Posterior vena cava (tissue), 2 donors: ENCODE measurements at regions not wholly inside any gene's neighbourhood (a gene's known extent, or its start where the extent isn't known, plus 50 kb on each side); places are given as distances from the start of the nearest gene placed in this dataset.
"Not testable (repeated sequence)": the region's sequence is repeated elsewhere in the genome, so short reads cannot be mapped to it uniquely, and the experiment has no call there.

Source experiments
- DNase-seq: peaks from one replicate; pipeline ENCODE4 v3.0.0-alpha.2; 2020; ENCODE audit warnings: low spot score
- intact Hi-C, 2 donors: fragments of 100-400 bp; cut with DNase I; formaldehyde crosslinking; loops; one replicate each; pipeline versions ENCODE4 v1.14.1 to v1.14.2; 2022 to 2023
- donor health status: DM: yes; HTN: yes; CAD: no.
- donor health status: DM: yes; HTN: yes; CAD: no.

- intact Hi-C loops, result no loop called here
- DNase-seq, result no peak
Measured at GRCh38 chr6:97765461-97765860, 482.4 kb upstream of the MMS22L start.

DNA sequence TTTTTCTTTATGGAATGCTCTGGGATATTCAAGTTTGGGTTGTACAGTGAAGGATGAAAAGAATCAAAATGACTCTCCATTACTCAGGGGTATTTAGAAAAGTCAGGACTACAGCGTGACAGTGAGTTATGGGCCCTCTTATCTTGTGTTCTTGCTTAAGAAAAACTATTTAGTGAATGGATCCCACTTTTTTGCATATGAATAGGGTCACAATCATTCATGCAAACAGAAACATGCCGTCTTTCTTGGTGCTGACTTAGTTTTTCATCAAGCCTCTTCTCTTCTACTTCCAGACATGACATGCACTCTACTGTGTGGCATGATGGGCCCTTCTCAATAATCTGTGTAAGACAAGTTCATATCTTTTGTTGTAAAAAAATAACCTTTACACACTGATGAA, 488.4 kb upstream of the MMS22L start:
- intact Hi-C loops, result no loop called here
- DNase-seq, result no peak

GRCh38 chr6:97775012-97775411, 492.0 kb upstream of the MMS22L start:
- DNase-seq, result no peak
- intact Hi-C loops, result no loop called here

DNA sequence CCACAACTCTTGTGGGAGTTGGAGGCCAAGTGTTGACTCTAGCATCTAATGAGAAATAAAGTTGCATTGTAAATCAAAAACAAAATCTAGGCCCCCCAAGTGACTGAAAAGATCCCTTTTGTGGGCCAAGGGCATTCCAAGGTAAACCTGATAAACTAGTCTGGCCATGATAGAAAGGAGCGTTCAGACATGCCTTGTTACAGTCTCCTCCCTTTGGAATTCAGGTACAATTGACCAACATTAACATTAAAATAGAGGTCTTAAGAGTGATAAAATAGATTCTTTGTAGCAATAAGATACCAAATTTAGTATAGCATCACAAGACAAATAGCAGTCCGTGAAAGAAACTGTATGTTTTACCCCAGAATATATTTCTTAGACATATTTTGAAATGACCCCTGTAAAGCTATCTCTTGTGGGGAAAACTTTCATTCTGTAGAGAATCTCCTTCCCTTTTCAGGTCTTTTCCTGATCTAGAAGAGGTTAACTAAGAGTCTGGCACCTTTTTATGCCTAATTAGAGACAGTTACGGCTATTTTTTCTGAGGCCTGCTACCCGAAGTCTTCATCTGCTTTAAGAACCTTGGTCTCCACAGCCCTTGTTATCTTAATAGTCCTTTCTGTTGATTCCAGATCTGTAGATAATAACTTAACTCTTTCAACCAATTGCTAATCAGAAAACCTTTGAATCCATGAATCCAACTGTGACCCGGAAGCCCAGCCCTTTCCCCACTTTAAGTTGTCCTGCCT, 495.4 kb upstream of the MMS22L start:
- intact Hi-C loops, result no loop called here
- no peak for DNase-seq

DNA sequence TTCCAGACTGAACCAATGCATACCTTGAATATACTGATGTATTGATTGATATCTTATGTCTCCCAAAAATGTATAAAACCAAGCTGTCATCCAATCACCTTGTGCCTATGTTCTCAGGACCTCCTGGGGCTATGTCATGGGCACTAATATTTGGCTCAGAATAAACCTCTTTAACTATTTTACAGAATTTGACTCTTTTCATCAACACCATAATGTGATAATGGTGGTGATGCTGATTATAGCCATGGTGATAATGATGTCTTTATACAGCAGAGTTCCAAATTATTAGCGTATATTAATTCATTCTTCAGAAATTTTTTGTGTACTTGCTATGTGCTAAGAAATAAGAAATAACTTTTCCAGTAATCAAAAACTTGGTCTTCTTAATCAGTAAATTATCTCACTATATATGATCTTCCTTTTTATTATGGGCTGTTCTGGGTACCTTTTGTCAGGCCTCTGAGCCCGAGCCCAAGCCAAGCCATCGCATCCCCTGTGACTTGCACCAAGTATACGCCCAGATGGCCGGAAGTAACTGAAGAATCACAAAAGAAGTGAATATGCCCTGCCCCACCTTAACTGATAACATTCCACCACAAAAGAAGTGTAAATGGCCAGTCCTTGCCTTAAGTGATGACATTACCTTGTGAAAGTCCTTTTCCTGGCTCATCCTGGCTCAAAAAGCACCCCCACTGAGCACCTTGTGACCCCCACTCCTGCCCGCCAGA, 496.2 kb upstream of the MMS22L start:
- intact Hi-C loops, DNase-seq: not testable (repeated sequence)

GRCh38 chr6:97790926-97791590, 508.0 kb upstream of the MMS22L start:
- DNase-seq, result no peak
- intact Hi-C loops, result no loop called here

DNA sequence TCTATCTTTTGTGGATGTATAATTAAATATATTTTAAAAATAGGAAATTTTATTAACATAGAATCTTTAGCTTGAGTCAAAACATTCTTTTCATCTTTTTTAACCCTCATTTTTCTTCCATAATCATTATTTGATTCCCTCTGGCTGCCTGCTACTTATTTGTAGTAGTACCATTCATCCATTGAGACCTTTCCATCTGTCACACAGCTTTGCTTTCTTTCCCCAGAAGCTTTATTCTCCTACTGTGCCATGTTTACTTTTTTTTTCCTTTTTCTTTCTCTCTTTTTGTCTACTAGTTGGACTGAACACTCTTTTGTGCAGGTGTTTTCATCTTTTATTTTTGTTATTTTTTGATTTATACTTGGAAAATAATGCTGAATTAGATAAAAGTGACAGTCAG, 522.6 kb upstream of the MMS22L start:
- intact Hi-C loops, result no loop called here
- no peak for DNase-seq

- DNase-seq, result no peak
- intact Hi-C loops, result no loop called here
Measured at GRCh38 chr6:97812940-97813339, 529.9 kb upstream of the MMS22L start.

DNA sequence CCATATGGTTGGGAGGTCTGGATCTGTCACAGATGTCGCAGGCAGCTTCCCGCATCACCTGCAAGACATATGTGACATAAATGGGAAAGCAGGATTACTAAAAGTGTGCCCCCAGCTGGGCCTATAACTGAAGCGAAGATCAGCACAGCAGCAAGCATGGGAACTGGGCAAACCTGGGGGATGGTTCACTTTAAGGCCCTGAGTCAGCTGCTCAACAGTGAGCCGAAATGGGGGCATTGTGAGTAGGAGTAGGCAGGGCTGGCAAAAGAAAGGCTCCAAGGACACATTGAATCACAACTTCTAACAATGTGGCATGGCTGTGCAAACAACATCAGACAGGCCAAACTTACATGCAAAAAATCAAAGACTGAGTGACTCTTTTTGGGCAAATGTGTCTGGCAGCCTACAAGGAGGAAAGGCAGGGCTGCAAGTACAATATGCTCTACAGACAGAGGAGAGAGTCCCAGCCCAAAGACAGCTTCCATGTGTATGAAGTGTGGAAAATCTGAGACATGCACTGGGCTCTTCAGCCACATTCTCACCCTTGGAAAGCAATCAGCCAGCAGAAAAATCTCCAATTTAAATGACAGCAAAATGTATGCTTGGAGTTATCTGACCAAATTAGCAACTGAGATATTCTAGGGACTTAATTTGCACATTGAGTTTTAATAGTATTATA, 531.0 kb upstream of the MMS22L start:
- DNase-seq, result no peak
- intact Hi-C loops, result no loop called here

- intact Hi-C loops, result no loop called here
- no peak for DNase-seq
Measured at GRCh38 chr6:97815301-97815812, 532.3 kb upstream of the MMS22L start.

GRCh38 chr6:97816526-97816925, 533.5 kb upstream of the MMS22L start:
- intact Hi-C loops, result no loop called here
- DNase-seq, result no peak

DNA sequence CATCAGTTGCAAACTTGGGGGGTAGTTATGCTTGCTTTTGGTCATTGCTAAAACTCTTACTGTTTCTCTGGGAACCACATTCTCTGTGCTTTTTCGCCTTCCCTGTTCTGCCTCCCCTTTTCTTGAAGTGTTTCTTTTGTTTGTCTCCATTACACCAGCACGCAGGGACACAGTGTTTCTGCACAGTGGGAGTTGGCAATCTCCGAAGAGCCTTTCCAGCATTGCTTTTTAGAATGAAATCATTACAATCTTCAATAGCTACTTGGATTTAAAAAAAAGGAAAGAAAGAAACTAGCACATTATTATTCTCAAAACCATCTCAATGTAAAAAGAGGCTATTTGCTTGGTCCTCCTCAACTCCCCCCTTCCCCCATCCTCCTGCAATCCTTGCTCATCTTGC, 536.7 kb upstream of the MMS22L start:
- intact Hi-C loops, result no loop called here
- no peak for DNase-seq

DNA sequence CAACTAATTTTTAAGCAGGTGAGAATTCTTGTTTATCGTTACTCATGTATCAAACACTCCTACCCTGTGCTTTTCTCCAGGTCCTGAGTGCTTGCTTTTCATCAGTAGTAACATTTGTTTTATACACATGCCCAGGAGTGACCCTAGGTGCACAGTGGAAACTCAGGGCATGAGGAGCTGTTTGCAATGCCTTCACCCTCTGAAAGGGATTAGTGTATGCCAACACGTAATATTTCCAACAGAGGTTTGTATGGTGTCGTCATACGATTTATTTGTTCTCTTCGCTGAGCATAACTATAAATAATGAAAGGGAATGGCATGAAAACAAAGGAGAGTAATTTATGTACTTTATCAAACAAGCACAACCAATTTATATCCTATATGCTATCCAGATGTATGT, 537.4 kb upstream of the MMS22L start:
- DNase-seq, result no peak
- intact Hi-C loops, result no loop called here

DNA sequence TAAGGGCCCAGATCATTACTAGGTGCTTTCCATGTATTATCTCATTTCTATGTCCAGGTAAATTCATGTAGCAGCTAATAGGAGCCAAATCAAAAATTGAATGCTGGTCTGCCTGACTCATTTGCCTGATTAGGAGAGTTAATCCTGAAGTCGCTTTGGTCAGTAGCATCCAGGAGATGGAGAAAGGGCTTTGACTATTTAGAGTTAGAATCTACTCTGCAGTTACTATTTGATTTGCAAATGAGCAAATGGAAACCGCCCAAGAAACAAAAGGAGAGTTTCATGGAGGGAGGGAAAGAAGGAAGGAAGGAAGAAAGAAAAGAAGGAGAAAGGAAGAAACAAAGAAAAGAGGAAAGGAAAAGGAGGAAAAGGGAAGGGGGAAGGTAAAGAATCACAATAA, 539.6 kb upstream of the MMS22L start:
- intact Hi-C loops, result no loop called here
- DNase-seq, result no peak

DNA sequence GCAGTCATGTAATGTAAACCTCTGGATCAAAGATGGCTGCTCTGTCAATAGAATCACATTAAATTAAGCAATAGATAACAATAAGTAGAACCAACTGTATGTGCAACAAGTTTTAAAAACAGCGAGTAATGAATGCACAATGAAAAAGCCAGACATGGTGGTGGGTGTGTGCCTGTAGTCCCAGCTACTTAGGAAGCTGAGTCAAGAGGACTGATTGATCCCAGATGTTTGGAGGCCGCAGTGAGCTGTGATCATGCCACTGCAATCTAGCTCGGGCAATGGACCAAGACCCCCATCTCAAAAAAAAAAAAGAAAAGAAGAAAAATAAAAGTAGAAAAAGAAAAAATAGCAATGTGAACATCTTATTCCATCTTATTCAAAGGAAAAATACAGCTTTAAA, 558.7 kb upstream of the MMS22L start:
- intact Hi-C loops, result no loop called here
- DNase-seq, result no peak

GRCh38 chr6:97842521-97842920, 559.5 kb upstream of the MMS22L start:
- intact Hi-C loops, result no loop called here
- no peak for DNase-seq

- intact Hi-C loops, result no loop called here
- DNase-seq, result no peak
Measured at GRCh38 chr6:97849390-97849789, 566.4 kb upstream of the MMS22L start.

DNA sequence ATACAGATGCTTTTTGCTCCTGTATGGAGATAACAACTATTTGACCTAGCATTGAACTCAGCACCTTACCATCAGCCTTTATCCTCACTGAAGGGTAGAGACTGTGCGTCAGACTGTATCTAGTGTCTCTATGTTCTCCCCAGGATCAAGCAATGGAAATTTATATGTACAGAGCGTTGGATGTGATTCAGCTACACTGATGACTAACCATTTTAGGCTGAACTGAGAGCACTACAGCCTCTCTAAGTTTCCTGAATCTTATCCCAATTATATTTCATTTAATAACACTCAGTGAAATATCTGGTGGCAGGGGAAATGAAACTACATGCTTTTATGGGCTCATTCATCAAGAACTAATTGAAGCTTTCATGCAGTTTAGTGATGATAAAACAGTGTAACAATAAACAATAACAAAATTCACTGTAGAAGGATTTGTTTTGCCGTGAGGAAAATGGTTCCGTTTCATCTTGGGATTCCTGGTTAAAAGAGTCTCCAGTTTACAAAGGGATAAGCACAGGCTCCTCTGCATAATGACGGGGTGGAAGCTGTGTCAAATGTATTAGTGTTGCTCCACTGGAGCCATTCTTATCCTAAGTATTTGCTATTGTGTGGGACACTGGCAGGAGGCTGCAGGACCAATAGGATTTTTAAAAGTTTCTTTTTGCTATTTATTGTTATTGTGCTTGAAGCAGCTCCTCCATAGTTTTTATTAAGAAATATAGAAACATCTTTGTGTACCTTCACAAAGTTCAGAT, 567.6 kb upstream of the MMS22L start:
- intact Hi-C loops, result no loop called here
- DNase-seq, result no peak

- DNase-seq, result no peak
- intact Hi-C loops, result no loop called here
Measured at GRCh38 chr6:97863697-97864096, 580.7 kb upstream of the MMS22L start.
